Mucosa of descending colon (tissue), 3 donors: ENCODE measurements at regions not wholly inside any gene's neighbourhood (a gene's known extent, or its start where the extent isn't known, plus 50 kb on each side); places are given as distances from the start of the nearest gene placed in this dataset.

Experiments
- ATAC-seq: fragments of 200-7000 bp; cut with Tn5 transposase; one replicate; pipeline ENCODE4 v1.9.1; 2020; ENCODE audit warnings: mild to moderate bottlenecking, moderate library complexity
- DNase-seq, 3 donors: peaks; one replicate each; pipeline ENCODE4 v3.0.0-alpha.2; 2020
- H3K36me3 ChIP-seq: fragments of 200-600 bp; one replicate; pipeline ENCODE4 v1.8.0; 2021; ENCODE audit warnings: low read depth, mild to moderate bottlenecking
- H3K4me1 ChIP-seq: fragments of 200-600 bp; one replicate; pipeline ENCODE4 v1.8.0; 2021; ENCODE audit warnings: low read depth, mild to moderate bottlenecking
- H3K4me3 ChIP-seq: fragments of 200-600 bp; one replicate; pipeline ENCODE4 v1.8.0; 2021; ENCODE audit warnings: mild to moderate bottlenecking
- H3K9me3 ChIP-seq: fragments of 200-600 bp; one replicate; pipeline ENCODE4 v1.8.0; 2021; ENCODE audit warnings: mild to moderate bottlenecking
- CTCF ChIP-seq: fragments of 200-600 bp; IDR thresholded peaks from one replicate; pipeline ENCODE4 v1.8.0; 2022; ENCODE audit warnings: antibody characterized with exemption, mild to moderate bottlenecking
- intact Hi-C, 2 donors: fragments of 100-400 bp; cut with DNase I in 1 of 2; cut with micrococcal nuclease in 1 of 2; formaldehyde crosslinking; loops; one replicate each; pipeline versions ENCODE4 v1.11.0 to v1.11.1; 2022; cut with DNase I, micrococcal nuclease
- donor health status: DM: no; HTN: no; CAD: no; lungs with moderate emphysema.
- donor health status: DM: no; HTN: no; CAD: no.
- donor health status: DM: no; HTN: yes; CAD: no.

GRCh38 chr9:108443741-108444140, 412.0 kb downstream of the ACTL7B start:
- TF ChIP-seq CTCF: no peak
- no peak for ATAC-seq
- intact Hi-C loops: no loop called here
- Histone ChIP-seq H3K4me3 (no peak overlapping the region), H3K36me3 (no peaks in the 10 kb centered on the region), H3K4me1 (no peaks in the 10 kb centered on the region), H3K9me3 (no peaks in the 10 kb centered on the region)
- DNase-seq: no peak

GRCh38 chr9:108443019-108443633, 412.7 kb downstream of the ACTL7B start:
- Histone ChIP-seq H3K9me3 (no peaks in the 10 kb centered on the region), H3K36me3 (no peaks in the 10 kb centered on the region), H3K4me3 (no peak overlapping the region), H3K4me1 (no peaks in the 10 kb centered on the region)
- intact Hi-C loops: no loop called here
- DNase-seq: no peak
- TF ChIP-seq CTCF: no peak
- ATAC-seq: no peak

GRCh38 chr9:108442627-108443018, 413.2 kb downstream of the ACTL7B start:
- Histone ChIP-seq H3K4me1 (no peaks in the 10 kb centered on the region), H3K4me3 (no peak overlapping the region), H3K36me3 (no peaks in the 10 kb centered on the region), H3K9me3 (no peaks in the 10 kb centered on the region)
- TF ChIP-seq CTCF: no peak
- DNase-seq (no peak), ATAC-seq (no peak)
- intact Hi-C loops: no loop called here

- Histone ChIP-seq H3K4me1 (no peaks in the 10 kb centered on the region), H3K36me3 (no peaks in the 10 kb centered on the region), H3K4me3 (no peak overlapping the region), H3K9me3 (no peaks in the 10 kb centered on the region)
- intact Hi-C loops: no loop called here
- DNase-seq (no peak), ATAC-seq (no peak)
- no peak for TF ChIP-seq CTCF
Observed at GRCh38 chr9:108441726-108442125, 414.1 kb downstream of the ACTL7B start.

- Histone ChIP-seq H3K9me3 (no peaks in the 10 kb centered on the region), H3K36me3 (no peaks in the 10 kb centered on the region), H3K4me1 (no peaks in the 10 kb centered on the region), H3K4me3 (no peak overlapping the region)
- DNase-seq (no peak), ATAC-seq (no peak)
- TF ChIP-seq CTCF: no peak
- intact Hi-C loops: no loop called here
Observed at GRCh38 chr9:108441251-108441650, 414.5 kb downstream of the ACTL7B start.

GRCh38 chr9:108439947-108440346, 415.8 kb downstream of the ACTL7B start:
- Histone ChIP-seq H3K9me3 (no peaks in the 10 kb centered on the region), H3K4me3 (no peak overlapping the region), H3K4me1 (no peaks in the 10 kb centered on the region), H3K36me3 (no peaks in the 10 kb centered on the region)
- intact Hi-C loops: no loop called here
- TF ChIP-seq CTCF: no peak
- no peak for DNase-seq
- no peak for ATAC-seq
